HepG2 (cell line): ENCODE measurements at regions not wholly inside any gene's neighbourhood (a gene's known extent, or its start where the extent isn't known, plus 50 kb on each side); places are given as distances from the start of the nearest gene placed in this dataset.

Experiments used
- ATAC-seq: fragments of 200-7000 bp; cut with Tn5 transposase; 3 replicates; pipeline ENCODE4 v1.9.1; 2020; ENCODE audit warnings: mild to moderate bottlenecking, moderate library complexity
- BruUV-seq: library from RNA; stranded (reverse); fragments of 400-500 nt; replicated peaks from 2 replicates; lab custom pipeline; 2021; lab: Mats Ljungman, UMichigan
- CTCF ChIA-PET: fragments of 300-600 bp; formaldehyde crosslinking; extraction: SDS; loops from one replicate; lab custom pipeline; 2021; ENCODE audit warnings: low total read pairs, inconsistent platforms, low intra/inter-chr PET ratio; lab: Yijun Ruan, JAX
- POLR2A ChIA-PET: fragments of 350-600 bp; sonication (Branson Sonifier 250); formaldehyde crosslinking; loops from one replicate; lab custom pipeline; 2020; ENCODE audit warnings: antibody characterized with exemption, inconsistent platforms; lab: Yijun Ruan, JAX
- DNase-seq: peaks from one replicate; pipeline ENCODE4 v3.0.0-alpha.2; 2015; ENCODE audit warnings: low spot score
- FAIRE-seq: peaks from 3 replicates; lab custom pipeline; 2011; peaks lifted over from hg19 to GRCh38; lab: Jason Lieb, UNC
- H2AFZ ChIP-seq: one replicate; pipeline ENCODE4 v1.6.1; 2011; ENCODE audit warnings: low read length, inconsistent platforms
- H3K27ac ChIP-seq: fragments of 300-600 bp; 3 replicates; pipeline ENCODE4 v1.8.0; 2011; ENCODE audit warnings: mixed run types, mild to moderate bottlenecking, mixed read lengths, low read length, inconsistent platforms; ENCODE audit not compliant: insufficient read depth; ENCODE audit errors: extremely low read length
- H3K27me3 ChIP-seq, 2 experiments: fragments of 200-600 bp in 1 of 2; 2 replicates in 1 of 2; 3 replicates in 1 of 2; pipeline versions ENCODE4 v1.6.0 to v1.8.0; 2011; ENCODE audit warnings: low read length in 2 of 2, mild to moderate bottlenecking in 2 of 2, moderate library complexity in 2 of 2, inconsistent platforms in 1 of 2; ENCODE audit not compliant: insufficient read depth in 2 of 2, control insufficient read depth in 1 of 2
- H3K36me3 ChIP-seq, 2 experiments: fragments of 200-600 bp in 1 of 2; replicated peaks in 1 of 2; 2 replicates in 1 of 2; 3 replicates in 1 of 2; pipeline versions ENCODE4 v1.5.1 to v1.8.0; 2011; ENCODE audit warnings: low read length in 2 of 2, inconsistent platforms in 1 of 2; ENCODE audit not compliant: insufficient read depth in 2 of 2, control insufficient read depth in 1 of 2
- H3K4me1 ChIP-seq: 2 replicates; pipeline ENCODE4 v1.5.1; 2012; ENCODE audit warnings: low read length, inconsistent platforms; ENCODE audit not compliant: insufficient read depth
- H3K4me2 ChIP-seq: 2 replicates; pipeline ENCODE4 v1.6.0; 2011; ENCODE audit warnings: low read depth, low read length, inconsistent platforms
- H3K4me3 ChIP-seq, 3 experiments: fragments of 200-600 bp in 1 of 3; sonication (generic), shearing (Covaris generic) in 1 of 3; replicated peaks in 1 of 3; 2 replicates each; pipeline ENCODE4 v1.5.1; 2011 to 2016; ENCODE audit warnings: low read length in 3 of 3, inconsistent platforms in 2 of 3, low read depth in 2 of 3, mild to moderate bottlenecking in 2 of 3, control low read depth in 1 of 3, mixed read lengths in 1 of 3; ENCODE audit not compliant: insufficient read depth in 1 of 3
- H3K79me2 ChIP-seq: one replicate; pipeline ENCODE4 v1.6.1; 2011; ENCODE audit warnings: low read length, inconsistent platforms; ENCODE audit not compliant: insufficient read depth
- H3K9ac ChIP-seq: 2 replicates; pipeline ENCODE4 v1.6.0; 2011; ENCODE audit warnings: mild to moderate bottlenecking, low read depth, low read length, inconsistent platforms; ENCODE audit not compliant: insufficient read depth
- H3K9me3 ChIP-seq: 2 replicates; pipeline ENCODE4 v1.5.1; 2012; ENCODE audit warnings: mild to moderate bottlenecking, low read length
- H4K20me1 ChIP-seq: 2 replicates; pipeline ENCODE4 v1.6.0; 2011; ENCODE audit warnings: inconsistent platforms, mild to moderate bottlenecking, low read length, moderate library complexity; ENCODE audit not compliant: insufficient read depth
- AGO1 ChIP-seq: fragments of 200-400 bp; formaldehyde crosslinking; IDR thresholded peaks from 2 replicates; pipeline ENCODE4 v1.6.1; 2017; ENCODE audit warnings: mild to moderate bottlenecking, low read depth, low read length, moderate library complexity; ENCODE audit not compliant: poor library complexity, severe bottlenecking
- CHD4 ChIP-seq: fragments of 200-600 bp; sonication (generic); IDR thresholded peaks from 2 replicates; pipeline ENCODE4 v1.7.0; 2017; ENCODE audit warnings: mild to moderate bottlenecking, low read length, borderline replicate concordance
- FLYWCH1 ChIP-seq: sonication (generic); formaldehyde crosslinking; IDR thresholded peaks from 2 replicates; pipeline ENCODE4 v1.8.1; 2023; ENCODE audit warnings: mild to moderate bottlenecking, missing genetic modification reagents
- IKZF5 ChIP-seq: IDR thresholded peaks from 2 replicates; pipeline ENCODE4 v1.6.1; 2018; ENCODE audit warnings: missing genetic modification reagents, mild to moderate bottlenecking, missing compliant biosample characterization
- KDM5A ChIP-seq: fragments of 200-600 bp; sonication (generic); IDR thresholded peaks from 2 replicates; pipeline ENCODE4 v1.7.0; 2018; ENCODE audit warnings: antibody characterized with exemption, mild to moderate bottlenecking, low read length, borderline replicate concordance
- NR2F6 ChIP-seq, 2 experiments: IDR thresholded peaks; 2 replicates each; pipeline ENCODE4 v1.6.1; 2016; ENCODE audit warnings: antibody characterized with exemption in 1 of 2, mild to moderate bottlenecking in 1 of 2
- ONECUT2 ChIP-seq: sonication (generic); formaldehyde crosslinking; IDR thresholded peaks from 2 replicates; pipeline ENCODE4 v1.4.0; 2020; ENCODE audit warnings: missing genetic modification reagents
- POLR2G ChIP-seq: fragments of 200-400 bp; formaldehyde crosslinking; IDR thresholded peaks from 2 replicates; pipeline ENCODE4 v1.6.1; 2018; ENCODE audit warnings: mild to moderate bottlenecking, low read depth, low read length, moderate library complexity
- SMAD9 ChIP-seq: sonication (generic); formaldehyde crosslinking; IDR thresholded peaks from 2 replicates; pipeline ENCODE4 v1.5.1; 2020; ENCODE audit warnings: mild to moderate bottlenecking, missing genetic modification reagents
- ZFP36L2 ChIP-seq: sonication (generic); formaldehyde crosslinking; IDR thresholded peaks from 2 replicates; pipeline ENCODE4 v1.4.0; 2020; ENCODE audit warnings: missing genetic modification reagents
- ZNF317 ChIP-seq: sonication (generic); formaldehyde crosslinking; IDR thresholded peaks from 2 replicates; pipeline ENCODE4 v1.5.0; 2020; ENCODE audit warnings: mild to moderate bottlenecking, missing genetic modification reagents
- ZNF839 ChIP-seq: sonication (generic); formaldehyde crosslinking; IDR thresholded peaks from 2 replicates; pipeline ENCODE4 v1.4.0; 2020; ENCODE audit warnings: missing genetic modification reagents, mild to moderate bottlenecking, borderline replicate concordance
- WGBS: methylation state at CpG from one replicate; pipeline ENCODE4 v1.1.6; 2017; ENCODE audit warnings: low lambda C conversion rate; 5-methylcytosine and 5-hydroxymethylcytosine counted together
- in situ Hi-C: cut with HindIII; loops from 2 replicates; pipeline ENCODE4 v1.10.0; 2017; ENCODE audit warnings: low pct_unique_long_range_greater_than_20kb; ENCODE audit not compliant: extremely low pct_ligation_motif_present
- intact Hi-C: fragments of 100-400 bp; cut with micrococcal nuclease; formaldehyde crosslinking; loops from one replicate; pipeline ENCODE4 v1.10.0; 2022; ENCODE audit not compliant: unreplicated experiment

GRCh38 chr7:46210467-46210866, 289.4 kb upstream of the IGFBP3 start:
- Histone ChIP-seq H3K9me3 (no peaks in the 10 kb centered on the region), H3K27ac (no peak overlapping the region), H3K27me3 (peaks cover 0 to 31% of the 10 kb centered on the region in 2 experiments; a peak in 1 of 5 replicates), H2AFZ (no peak overlapping the region), H4K20me1 (no peaks in the 10 kb centered on the region), H3K36me3 (no peaks in the 10 kb centered on the region), H3K4me1 (peaks cover 7% of the 10 kb centered on the region), H3K4me2 (no peak overlapping the region), H3K4me3 (no peak overlapping the region), H3K9ac (no peak overlapping the region), H3K79me2 (no peaks in the 10 kb centered on the region)
- in situ Hi-C loops, result no loop called here
- no TSS peak for BruUV-seq
- 8% methylated on average over 3 of the region's 3 CpGs for WGBS
- TF ChIP-seq SMAD9 (CRISPR knock-in tag) (no peak), NR2F6 (IDR thresholded peaks at IDR 0.05) (no peak), NR2F6 (CRISPR knock-in tag; IDR thresholded peaks at IDR 0.05) (no peak), AGO1 (no peak), CHD4 (no peak), ZNF839 (no peak), ONECUT2 (no peak), ZFP36L2 (CRISPR knock-in tag) (no peak), ZNF317 (no peak), FLYWCH1 (CRISPR knock-in tag) (no peak), KDM5A (no peak), IKZF5 (CRISPR knock-in tag) (no peak), POLR2G (no peak)
- ChIA-PET CTCF (no interaction called here), POLR2A (no interaction called here)
- DNase-seq (no peak), FAIRE-seq (no peak), ATAC-seq (no peak)
- intact Hi-C loops, result loop anchor here (10.0 kb wide), 1 partner anchor 286 kb away; the partner anchor contains the start of gene IGFBP3
